K562 (cell line): ENCODE measurements at regions not wholly inside any gene's neighbourhood (a gene's known extent, or its start where the extent isn't known, plus 50 kb on each side); places are given as distances from the start of the nearest gene placed in this dataset.

Experiments
- CHCHD3 ChIP-seq: fragments of 250-450 bp; sonication (Bioruptor Pico); IDR thresholded peaks from 2 replicates; pipeline ENCODE4 v2.1.2; 2022; ENCODE audit warnings: mild to moderate bottlenecking
- E2F5 ChIP-seq: sonication (generic); formaldehyde crosslinking; IDR thresholded peaks from 2 replicates; pipeline ENCODE4 v1.8.0; 2022; ENCODE audit warnings: mild to moderate bottlenecking, missing genetic modification reagents
- FOS ChIP-seq: IDR thresholded peaks from 3 replicates; pipeline ENCODE4 v1.6.1; 2011; ENCODE audit not compliant: insufficient read length; ENCODE audit errors: extremely low read depth
- KLF16 ChIP-seq: IDR thresholded peaks from 2 replicates; pipeline ENCODE4 v1.6.1; 2016; ENCODE audit warnings: antibody characterized with exemption

- TF ChIP-seq FOS (no peak), E2F5 (CRISPR knock-in tag) (no peak), CHCHD3 (CRISPR knock-in tag) (no peak), KLF16 (no peak)
Measured at GRCh38 chr2:41950666-41950960, 97.2 kb upstream of the PKDCC start.
